ENCODE measurements at regions not wholly inside any gene's neighbourhood (a gene's known extent, or its start where the extent isn't known, plus 50 kb on each side); places are given as distances from the start of the nearest gene placed in this dataset.

- no peak for TF ChIP-seq CTCF (IDR thresholded peaks at IDR 0.05)
- TF ChIP-seq POLR2A (IDR thresholded peaks at IDR 0.05), result no peak
Observed at GRCh38 chr3:28841441-28841840, 439.4 kb upstream of the RBMS3 start.
